Stimulated activated naive CD4-positive, alpha-beta T cell (primary cell): ENCODE measurements at regions not wholly inside any gene's neighbourhood (a gene's known extent, or its start where the extent isn't known, plus 50 kb on each side); places are given as distances from the start of the nearest gene placed in this dataset.
"Not testable (repeated sequence)": the region's sequence is repeated elsewhere in the genome, so short reads cannot be mapped to it uniquely, and the experiment has no call there.

Source experiments
- DNase-seq, 6 experiments: peaks; one replicate each; lab custom pipeline; 2025; lab: John Stamatoyannopoulos, UW

GRCh38 chr2:45114221-45114955 lies 105.1 kb upstream of the SIX2 start:
- DNase-seq: no peak

GRCh38 chr2:45112750-45113149 lies 103.5 kb upstream of the SIX2 start:
- no peak for DNase-seq

- DNase-seq: no peak
Observed at GRCh38 chr2:45105050-45105582, 95.9 kb upstream of the SIX2 start.

GRCh38 chr2:45104429-45104828 lies 95.2 kb upstream of the SIX2 start:
- no peak for DNase-seq

GRCh38 chr2:45103351-45104345 lies 94.4 kb upstream of the SIX2 start:
- no peak for DNase-seq

GRCh38 chr2:45102579-45103117 lies 93.4 kb upstream of the SIX2 start:
- DNase-seq: no peak

GRCh38 chr2:45102141-45102540 lies 92.9 kb upstream of the SIX2 start:
- no peak for DNase-seq

- DNase-seq: no peak
Observed at GRCh38 chr2:45096996-45097395, 87.7 kb upstream of the SIX2 start.

GRCh38 chr2:45096038-45096437 lies 86.8 kb upstream of the SIX2 start:
- DNase-seq: not testable (repeated sequence)

GRCh38 chr2:45093663-45094062 lies 84.4 kb upstream of the SIX2 start:
- DNase-seq: no peak

- no peak for DNase-seq
Observed at GRCh38 chr2:45093181-45093580, 83.9 kb upstream of the SIX2 start.

GRCh38 chr2:45089554-45090261 lies 80.5 kb upstream of the SIX2 start:
- no peak for DNase-seq

- no peak for DNase-seq
Observed at GRCh38 chr2:45085487-45085886, 76.2 kb upstream of the SIX2 start.

GRCh38 chr2:45084361-45085020 lies 75.2 kb upstream of the SIX2 start:
- no peak for DNase-seq

- no peak for DNase-seq
Observed at GRCh38 chr2:45083175-45083574, 73.9 kb upstream of the SIX2 start.

GRCh38 chr2:45074713-45075112 lies 65.5 kb upstream of the SIX2 start:
- no peak for DNase-seq

- DNase-seq: no peak
Observed at GRCh38 chr2:45072862-45073237, 63.6 kb upstream of the SIX2 start.

- no peak for DNase-seq
Observed at GRCh38 chr2:45072064-45072861, 63.0 kb upstream of the SIX2 start.

GRCh38 chr2:45070113-45070652 lies 60.9 kb upstream of the SIX2 start:
- no peak for DNase-seq

- DNase-seq: no peak
Observed at GRCh38 chr2:45069684-45070083, 60.4 kb upstream of the SIX2 start.
